ENCODE measurements at regions not wholly inside any gene's neighbourhood (a gene's known extent, or its start where the extent isn't known, plus 50 kb on each side); places are given as distances from the start of the nearest gene placed in this dataset.

DNA sequence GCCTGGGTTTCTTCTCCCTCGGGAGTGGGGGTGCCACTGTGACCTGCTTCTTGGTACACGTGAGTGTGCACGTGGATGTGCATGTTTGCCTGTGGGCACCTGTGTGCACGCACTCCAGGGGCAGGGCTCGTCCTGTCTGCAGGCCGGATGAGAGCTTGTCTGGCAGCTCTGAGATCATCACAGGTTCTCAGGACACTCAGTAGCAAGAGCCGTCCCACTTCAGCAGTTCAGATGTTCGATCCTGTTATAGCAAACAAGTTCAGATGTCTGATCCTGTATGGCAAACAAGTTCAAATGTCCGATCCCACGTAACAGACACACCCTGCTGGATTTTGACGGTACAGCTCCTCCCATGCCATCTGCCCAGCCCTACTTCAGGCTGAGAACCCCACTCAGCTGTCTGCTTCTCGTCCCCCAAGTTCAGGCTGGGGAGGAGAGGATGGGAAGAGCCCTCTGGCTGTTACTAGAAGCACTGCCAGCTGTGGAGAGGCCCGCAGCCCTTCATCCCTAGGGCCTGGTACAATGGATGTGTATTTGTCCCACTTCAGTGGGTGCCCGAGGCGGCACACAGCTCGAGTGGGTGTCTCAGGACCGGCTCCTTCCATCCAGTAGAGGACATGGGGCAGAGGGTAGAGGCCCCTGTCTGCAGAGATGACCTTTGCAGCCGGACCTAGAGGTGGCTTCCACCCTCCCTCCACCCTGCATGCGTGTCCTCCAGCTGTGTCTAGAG lies 1126.9 kb downstream of the BRD1 start:
- H3K27ac ChIP-seq: no peak overlapping the region
- DNase-seq (ENCODE audit: low read depth, low spot score): no peak
- no peaks in the 10 kb centered on the region for H3K36me3 ChIP-seq (ENCODE audit: insufficient read depth, low read length)
- no peaks in the 10 kb centered on the region for H3K9me3 ChIP-seq (ENCODE audit: low read depth, low read length)
- no peak overlapping the region for H3K4me3 ChIP-seq
- TF ChIP-seq EZH2 (IDR thresholded peaks at IDR 0.05): no peak
- no peak for TF ChIP-seq FOXP2 (optimal IDR thresholded peaks at IDR 0.05; ENCODE audit: control extremely low read depth, extremely low read length, insufficient read depth)
- TF ChIP-seq POLR2AphosphoS5 (IDR thresholded peaks at IDR 0.05; ENCODE audit: borderline replicate concordance, low read depth, low read length): no peak
- no peak overlapping the region for H3K9ac ChIP-seq (ENCODE audit: insufficient read length)

GRCh38 chr22:48700180-48700565 lies 1127.5 kb downstream of the BRD1 start:
- Histone ChIP-seq H3K9ac (ENCODE audit: insufficient read length) (no peak overlapping the region), H3K27ac (no peak overlapping the region), H3K9me3 (ENCODE audit: low read depth, low read length) (no peaks in the 10 kb centered on the region), H3K36me3 (ENCODE audit: insufficient read depth, low read length) (no peaks in the 10 kb centered on the region), H3K4me3 (no peak overlapping the region)
- DNase-seq (ENCODE audit: low read depth, low spot score): no peak
- TF ChIP-seq FOXP2 (optimal IDR thresholded peaks at IDR 0.05; ENCODE audit: control extremely low read depth, extremely low read length, insufficient read depth) (no peak), POLR2AphosphoS5 (IDR thresholded peaks at IDR 0.05; ENCODE audit: borderline replicate concordance, low read depth, low read length) (no peak)

- no peak overlapping the region for H3K4me3 ChIP-seq
- TF ChIP-seq EZH2 (IDR thresholded peaks at IDR 0.05) (no peak), FOXP2 (optimal IDR thresholded peaks at IDR 0.05; ENCODE audit: control extremely low read depth, extremely low read length, insufficient read depth) (no peak), POLR2AphosphoS5 (IDR thresholded peaks at IDR 0.05; ENCODE audit: borderline replicate concordance, low read depth, low read length) (no peak)
- no peak for DNase-seq (ENCODE audit: low read depth, low spot score)
- no peak overlapping the region for H3K9ac ChIP-seq (ENCODE audit: insufficient read length)
- H3K36me3 ChIP-seq (ENCODE audit: insufficient read depth, low read length): no peaks in the 10 kb centered on the region
- no peak overlapping the region; the same call in 1 of the 2 replicates for H3K27ac ChIP-seq
- no peaks in the 10 kb centered on the region for H3K9me3 ChIP-seq (ENCODE audit: low read depth, low read length)
Observed at GRCh38 chr22:48699511-48699910, 1128.2 kb downstream of the BRD1 start.

- TF ChIP-seq POLR2AphosphoS5 (IDR thresholded peaks at IDR 0.05; ENCODE audit: borderline replicate concordance, low read depth, low read length) (no peak), FOXP2 (optimal IDR thresholded peaks at IDR 0.05; ENCODE audit: control extremely low read depth, extremely low read length, insufficient read depth) (no peak), EZH2 (IDR thresholded peaks at IDR 0.05) (no peak)
- Histone ChIP-seq H3K9ac (ENCODE audit: insufficient read length) (no peak overlapping the region), H3K9me3 (ENCODE audit: low read depth, low read length) (no peaks in the 10 kb centered on the region), H3K27ac (no peak overlapping the region), H3K36me3 (ENCODE audit: insufficient read depth, low read length) (no peaks in the 10 kb centered on the region), H3K4me3 (no peak overlapping the region)
- DNase-seq (ENCODE audit: low read depth, low spot score): no peak
Observed at GRCh38 chr22:48698618-48699017, 1129.1 kb downstream of the BRD1 start.

GRCh38 chr22:48697694-48698276 lies 1129.9 kb downstream of the BRD1 start:
- TF ChIP-seq POLR2AphosphoS5 (IDR thresholded peaks at IDR 0.05; ENCODE audit: borderline replicate concordance, low read depth, low read length) (no peak), EZH2 (IDR thresholded peaks at IDR 0.05) (no peak), FOXP2 (optimal IDR thresholded peaks at IDR 0.05; ENCODE audit: control extremely low read depth, extremely low read length, insufficient read depth) (no peak)
- DNase-seq (ENCODE audit: low read depth, low spot score): no peak
- Histone ChIP-seq H3K9me3 (ENCODE audit: low read depth, low read length) (no peaks in the 10 kb centered on the region), H3K4me3 (no peak overlapping the region), H3K9ac (ENCODE audit: insufficient read length) (no peak overlapping the region), H3K36me3 (ENCODE audit: insufficient read depth, low read length) (no peaks in the 10 kb centered on the region), H3K27ac (no peak overlapping the region)

- Histone ChIP-seq H3K9me3 (ENCODE audit: low read depth, low read length) (no peaks in the 10 kb centered on the region), H3K36me3 (ENCODE audit: insufficient read depth, low read length) (no peaks in the 10 kb centered on the region), H3K27ac (no peak overlapping the region), H3K9ac (ENCODE audit: insufficient read length) (no peak overlapping the region), H3K4me3 (no peak overlapping the region)
- DNase-seq (ENCODE audit: low read depth, low spot score): no peak
- TF ChIP-seq EZH2 (IDR thresholded peaks at IDR 0.05): no peak
- TF ChIP-seq POLR2AphosphoS5 (IDR thresholded peaks at IDR 0.05; ENCODE audit: borderline replicate concordance, low read depth, low read length): no peak
- no peak for TF ChIP-seq FOXP2 (optimal IDR thresholded peaks at IDR 0.05; ENCODE audit: control extremely low read depth, extremely low read length, insufficient read depth)
Observed at GRCh38 chr22:48697223-48697622, 1130.5 kb downstream of the BRD1 start.

DNA sequence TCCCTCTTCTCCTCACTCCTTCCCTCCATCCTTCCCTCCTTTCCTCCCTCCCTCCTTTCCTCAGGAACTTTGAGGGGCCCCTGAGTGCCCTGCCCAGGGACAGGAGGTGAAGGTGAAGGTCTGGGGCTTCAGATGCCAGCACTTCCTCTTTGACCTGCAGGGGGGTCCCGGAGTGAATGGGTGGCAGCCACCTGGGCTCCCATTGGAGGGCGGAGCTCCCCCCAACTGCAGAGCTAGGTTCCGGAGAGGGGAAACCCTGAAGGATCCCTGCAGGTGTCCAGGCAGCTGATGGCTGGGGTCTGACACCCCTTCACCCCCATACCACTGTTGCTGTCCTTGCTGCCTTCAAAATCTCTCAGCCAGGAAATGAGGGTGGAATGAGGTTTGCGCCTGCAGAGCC lies 1131.3 kb downstream of the BRD1 start:
- no peaks in the 10 kb centered on the region for H3K36me3 ChIP-seq (ENCODE audit: insufficient read depth, low read length)
- no peak overlapping the region for H3K4me3 ChIP-seq
- no peak overlapping the region for H3K27ac ChIP-seq
- no peak overlapping the region for H3K9ac ChIP-seq (ENCODE audit: insufficient read length)
- DNase-seq (ENCODE audit: low read depth, low spot score): no peak
- no peaks in the 10 kb centered on the region for H3K9me3 ChIP-seq (ENCODE audit: low read depth, low read length)
- TF ChIP-seq POLR2AphosphoS5 (IDR thresholded peaks at IDR 0.05; ENCODE audit: borderline replicate concordance, low read depth, low read length) (no peak), EZH2 (IDR thresholded peaks at IDR 0.05) (no peak), FOXP2 (optimal IDR thresholded peaks at IDR 0.05; ENCODE audit: control extremely low read depth, extremely low read length, insufficient read depth) (no peak)

DNA sequence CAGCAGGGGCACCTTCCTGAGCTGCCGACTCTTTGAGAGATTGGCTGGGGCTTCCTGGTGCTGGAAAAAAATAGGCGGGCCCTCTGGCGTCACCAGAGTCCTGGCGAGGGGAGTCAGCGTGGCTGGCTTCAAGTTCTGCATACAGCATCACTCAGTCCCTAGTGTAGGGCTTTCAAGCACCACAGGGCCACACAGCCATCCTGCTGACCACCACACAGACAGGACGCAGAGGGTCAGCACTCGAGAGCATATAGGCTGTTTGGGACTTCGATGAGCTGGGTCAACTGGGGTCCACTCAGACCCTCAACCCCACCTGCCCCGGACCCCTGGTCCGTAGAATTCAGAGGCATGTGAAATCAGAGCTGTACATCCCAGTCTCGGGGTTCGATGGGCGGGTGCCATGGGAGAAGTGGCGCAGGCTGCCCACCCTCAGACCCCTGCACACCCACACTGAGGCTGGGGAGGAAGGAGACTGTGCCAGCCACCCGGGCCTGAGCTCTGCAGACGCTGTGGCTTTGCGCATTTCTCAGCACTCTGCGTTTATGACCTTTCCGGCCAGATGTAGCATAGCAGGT lies 1131.9 kb downstream of the BRD1 start:
- H3K9me3 ChIP-seq (ENCODE audit: low read depth, low read length): no peaks in the 10 kb centered on the region
- H3K27ac ChIP-seq: no peak overlapping the region
- TF ChIP-seq EZH2 (IDR thresholded peaks at IDR 0.05): no peak
- no peak for TF ChIP-seq FOXP2 (optimal IDR thresholded peaks at IDR 0.05; ENCODE audit: control extremely low read depth, extremely low read length, insufficient read depth)
- TF ChIP-seq POLR2AphosphoS5 (IDR thresholded peaks at IDR 0.05; ENCODE audit: borderline replicate concordance, low read depth, low read length): no peak
- no peaks in the 10 kb centered on the region for H3K36me3 ChIP-seq (ENCODE audit: insufficient read depth, low read length)
- no peak for DNase-seq (ENCODE audit: low read depth, low spot score)
- H3K9ac ChIP-seq (ENCODE audit: insufficient read length): no peak overlapping the region
- H3K4me3 ChIP-seq: no peak overlapping the region
